Fibroblast of mammary gland (primary cell): ENCODE measurements at regions not wholly inside any gene's neighbourhood (a gene's known extent, or its start where the extent isn't known, plus 50 kb on each side); places are given as distances from the start of the nearest gene placed in this dataset.

Source experiments
- DNase-seq: peaks from one replicate; pipeline ENCODE4 v3.0.0-alpha.2; 2010; ENCODE audit warnings: low read depth
- H3K4me3 ChIP-seq: 2 replicates; pipeline ENCODE4 v1.5.1; 2011; ENCODE audit warnings: low read depth, mild to moderate bottlenecking, low read length, moderate library complexity; ENCODE audit not compliant: control insufficient read depth
- CTCF ChIP-seq: conservative IDR thresholded peaks from 2 replicates; pipeline ENCODE4 v1.5.1; 2011; ENCODE audit warnings: low read depth, low read length, inconsistent platforms; ENCODE audit not compliant: control insufficient read depth, insufficient read depth

- no peak for DNase-seq
- no peak overlapping the region for H3K4me3 ChIP-seq
- no peak for TF ChIP-seq CTCF
Measured at GRCh38 chr10:111452153-111452552, 375.3 kb downstream of the ADRA2A start.

- H3K4me3 ChIP-seq, result no peak overlapping the region
- DNase-seq, result no peak
- TF ChIP-seq CTCF, result no peak
Measured at GRCh38 chr10:111455776-111456426, 379.1 kb downstream of the ADRA2A start.

GRCh38 chr10:111458256-111458655 lies 381.4 kb downstream of the ADRA2A start:
- DNase-seq, result no peak
- no peak for TF ChIP-seq CTCF
- no peak overlapping the region for H3K4me3 ChIP-seq

GRCh38 chr10:111459967-111460366 lies 383.1 kb downstream of the ADRA2A start:
- no peak overlapping the region for H3K4me3 ChIP-seq
- no peak for DNase-seq
- no peak for TF ChIP-seq CTCF

- no peak for DNase-seq
- no peak overlapping the region for H3K4me3 ChIP-seq
- TF ChIP-seq CTCF, result no peak
Measured at GRCh38 chr10:111472445-111472844, 395.6 kb downstream of the ADRA2A start.

- H3K4me3 ChIP-seq, result no peak overlapping the region
- no peak for DNase-seq
- no peak for TF ChIP-seq CTCF
Measured at GRCh38 chr10:111473361-111473760, 396.5 kb downstream of the ADRA2A start.

GRCh38 chr10:111474786-111475185 lies 398.0 kb downstream of the ADRA2A start:
- no peak for DNase-seq
- TF ChIP-seq CTCF, result no peak
- H3K4me3 ChIP-seq, result no peak overlapping the region
